ENCODE measurements at regions not wholly inside any gene's neighbourhood (a gene's known extent, or its start where the extent isn't known, plus 50 kb on each side); places are given as distances from the start of the nearest gene placed in this dataset.

GRCh38 chr11:98003606-98004371 lies 1017.0 kb upstream of the CNTN5 start:
- TF ChIP-seq L3MBTL2 (conservative IDR thresholded peaks at IDR 0.05), result no peak
- no peak for TF ChIP-seq ELF4 (IDR thresholded peaks at IDR 0.05)
- TF ChIP-seq SUZ12 (IDR thresholded peaks at IDR 0.05), result no peak
- TF ChIP-seq HDGF (IDR thresholded peaks at IDR 0.05; ENCODE audit: borderline replicate concordance), result no peak
- TF ChIP-seq, protein P1, sequence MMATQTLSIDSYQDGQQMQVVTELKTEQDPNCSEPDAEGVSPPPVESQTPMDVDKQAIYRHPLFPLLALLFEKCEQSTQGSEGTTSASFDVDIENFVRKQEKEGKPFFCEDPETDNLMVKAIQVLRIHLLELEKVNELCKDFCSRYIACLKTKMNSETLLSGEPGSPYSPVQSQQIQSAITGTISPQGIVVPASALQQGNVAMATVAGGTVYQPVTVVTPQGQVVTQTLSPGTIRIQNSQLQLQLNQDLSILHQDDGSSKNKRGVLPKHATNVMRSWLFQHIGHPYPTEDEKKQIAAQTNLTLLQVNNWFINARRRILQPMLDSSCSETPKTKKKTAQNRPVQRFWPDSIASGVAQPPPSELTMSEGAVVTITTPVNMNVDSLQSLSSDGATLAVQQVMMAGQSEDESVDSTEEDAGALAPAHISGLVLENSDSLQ (IDR thresholded peaks at IDR 0.05), result no peak
- no peak for TF ChIP-seq SP1 (IDR thresholded peaks at IDR 0.05)
- no peak for TF ChIP-seq FOXM1 (IDR thresholded peaks at IDR 0.05; ENCODE audit: borderline replicate concordance)
- no peak for TF ChIP-seq TARDBP (IDR thresholded peaks at IDR 0.05)
- no peak for TF ChIP-seq ARNT (IDR thresholded peaks at IDR 0.05)
- no peak for TF ChIP-seq BHLHE40 (IDR thresholded peaks at IDR 0.05; ENCODE audit: borderline replicate concordance)
